ENCODE measurements at regions not wholly inside any gene's neighbourhood (a gene's known extent, or its start where the extent isn't known, plus 50 kb on each side); places are given as distances from the start of the nearest gene placed in this dataset.

DNA sequence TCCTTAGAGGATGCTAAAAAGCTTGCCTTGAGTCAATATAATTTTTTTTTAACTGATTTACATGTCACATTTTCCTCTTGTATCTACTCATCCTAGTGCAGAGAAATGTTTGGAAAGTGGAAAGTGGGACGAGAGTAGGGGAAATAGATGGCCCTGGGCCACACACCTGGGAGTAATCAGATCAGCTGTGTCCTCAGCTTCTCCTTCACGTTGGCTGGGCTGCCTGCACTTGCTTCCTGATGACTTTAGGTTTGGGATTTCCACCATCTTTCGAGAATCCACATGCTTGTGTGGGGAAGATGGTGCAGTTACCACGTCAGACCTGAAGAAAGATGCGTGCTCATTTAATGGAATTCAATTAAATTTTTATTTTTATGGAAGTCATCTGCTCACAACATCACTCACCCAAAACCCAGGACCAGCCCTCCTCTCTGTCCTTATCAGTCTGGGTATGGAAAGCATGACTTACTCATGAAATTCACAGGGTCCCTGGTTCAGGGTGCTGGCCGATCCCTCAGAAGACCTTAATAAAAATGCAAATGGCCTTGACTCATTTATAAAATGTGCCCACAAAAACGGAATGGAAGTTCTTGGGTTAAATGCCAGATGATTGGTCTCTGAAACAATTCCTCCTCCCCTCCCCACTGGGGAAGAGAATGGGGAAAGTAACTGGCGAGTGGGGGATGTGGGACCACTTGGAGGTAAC, 74.5 kb upstream of the TIAM2 start:
- H3K27ac ChIP-seq (ENCODE audit: low read depth in 1 of 2, low read length in 2 of 2), result no peak overlapping the region
- WGBS, result 93% methylated on average over 8 of the region's 8 CpGs
- no peak overlapping the region for H3K4me3 ChIP-seq (ENCODE audit: low read depth in 1 of 3, low read length in 3 of 3)
- no peaks in the 10 kb centered on the region for H3K36me3 ChIP-seq (ENCODE audit: control insufficient read depth in 4 of 4, insufficient read depth in 3 of 4, low read depth in 1 of 4, low read length in 3 of 4)
- no peaks in the 10 kb centered on the region for H3K9me3 ChIP-seq (ENCODE audit: control insufficient read depth in 4 of 4, low read length in 3 of 4)
- no peak for TF ChIP-seq FOXA1 (IDR thresholded peaks at IDR 0.05)
- no peak for TF ChIP-seq RXRA (IDR thresholded peaks at IDR 0.05)
- no peak for TF ChIP-seq YY1 (IDR thresholded peaks at IDR 0.05)
- TF ChIP-seq, protein P1, sequence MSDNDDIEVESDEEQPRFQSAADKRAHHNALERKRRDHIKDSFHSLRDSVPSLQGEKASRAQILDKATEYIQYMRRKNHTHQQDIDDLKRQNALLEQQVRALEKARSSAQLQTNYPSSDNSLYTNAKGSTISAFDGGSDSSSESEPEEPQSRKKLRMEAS (IDR thresholded peaks at IDR 0.05), result no peak
- TF ChIP-seq, protein P2, sequence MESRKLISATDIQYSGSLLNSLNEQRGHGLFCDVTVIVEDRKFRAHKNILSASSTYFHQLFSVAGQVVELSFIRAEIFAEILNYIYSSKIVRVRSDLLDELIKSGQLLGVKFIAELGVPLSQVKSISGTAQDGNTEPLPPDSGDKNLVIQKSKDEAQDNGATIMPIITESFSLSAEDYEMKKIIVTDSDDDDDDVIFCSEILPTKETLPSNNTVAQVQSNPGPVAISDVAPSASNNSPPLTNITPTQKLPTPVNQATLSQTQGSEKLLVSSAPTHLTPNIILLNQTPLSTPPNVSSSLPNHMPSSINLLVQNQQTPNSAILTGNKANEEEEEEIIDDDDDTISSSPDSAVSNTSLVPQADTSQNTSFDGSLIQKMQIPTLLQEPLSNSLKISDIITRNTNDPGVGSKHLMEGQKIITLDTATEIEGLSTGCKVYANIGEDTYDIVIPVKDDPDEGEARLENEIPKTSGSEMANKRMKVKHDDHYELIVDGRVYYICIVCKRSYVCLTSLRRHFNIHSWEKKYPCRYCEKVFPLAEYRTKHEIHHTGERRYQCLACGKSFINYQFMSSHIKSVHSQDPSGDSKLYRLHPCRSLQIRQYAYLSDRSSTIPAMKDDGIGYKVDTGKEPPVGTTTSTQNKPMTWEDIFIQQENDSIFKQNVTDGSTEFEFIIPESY (IDR thresholded peaks at IDR 0.05), result no peak
- TF ChIP-seq SP1 (IDR thresholded peaks at IDR 0.05), result no peak
- TF ChIP-seq RAD21 (IDR thresholded peaks at IDR 0.05), result no peak
- no peak for TF ChIP-seq FOXA2 (IDR thresholded peaks at IDR 0.05)
- TF ChIP-seq HNF4A (conservative IDR thresholded peaks at IDR 0.05), result no peak
- TF ChIP-seq, protein P3, sequence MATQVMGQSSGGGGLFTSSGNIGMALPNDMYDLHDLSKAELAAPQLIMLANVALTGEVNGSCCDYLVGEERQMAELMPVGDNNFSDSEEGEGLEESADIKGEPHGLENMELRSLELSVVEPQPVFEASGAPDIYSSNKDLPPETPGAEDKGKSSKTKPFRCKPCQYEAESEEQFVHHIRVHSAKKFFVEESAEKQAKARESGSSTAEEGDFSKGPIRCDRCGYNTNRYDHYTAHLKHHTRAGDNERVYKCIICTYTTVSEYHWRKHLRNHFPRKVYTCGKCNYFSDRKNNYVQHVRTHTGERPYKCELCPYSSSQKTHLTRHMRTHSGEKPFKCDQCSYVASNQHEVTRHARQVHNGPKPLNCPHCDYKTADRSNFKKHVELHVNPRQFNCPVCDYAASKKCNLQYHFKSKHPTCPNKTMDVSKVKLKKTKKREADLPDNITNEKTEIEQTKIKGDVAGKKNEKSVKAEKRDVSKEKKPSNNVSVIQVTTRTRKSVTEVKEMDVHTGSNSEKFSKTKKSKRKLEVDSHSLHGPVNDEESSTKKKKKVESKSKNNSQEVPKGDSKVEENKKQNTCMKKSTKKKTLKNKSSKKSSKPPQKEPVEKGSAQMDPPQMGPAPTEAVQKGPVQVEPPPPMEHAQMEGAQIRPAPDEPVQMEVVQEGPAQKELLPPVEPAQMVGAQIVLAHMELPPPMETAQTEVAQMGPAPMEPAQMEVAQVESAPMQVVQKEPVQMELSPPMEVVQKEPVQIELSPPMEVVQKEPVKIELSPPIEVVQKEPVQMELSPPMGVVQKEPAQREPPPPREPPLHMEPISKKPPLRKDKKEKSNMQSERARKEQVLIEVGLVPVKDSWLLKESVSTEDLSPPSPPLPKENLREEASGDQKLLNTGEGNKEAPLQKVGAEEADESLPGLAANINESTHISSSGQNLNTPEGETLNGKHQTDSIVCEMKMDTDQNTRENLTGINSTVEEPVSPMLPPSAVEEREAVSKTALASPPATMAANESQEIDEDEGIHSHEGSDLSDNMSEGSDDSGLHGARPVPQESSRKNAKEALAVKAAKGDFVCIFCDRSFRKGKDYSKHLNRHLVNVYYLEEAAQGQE (IDR thresholded peaks at IDR 0.05), result no peak
- TF ChIP-seq, protein P4, sequence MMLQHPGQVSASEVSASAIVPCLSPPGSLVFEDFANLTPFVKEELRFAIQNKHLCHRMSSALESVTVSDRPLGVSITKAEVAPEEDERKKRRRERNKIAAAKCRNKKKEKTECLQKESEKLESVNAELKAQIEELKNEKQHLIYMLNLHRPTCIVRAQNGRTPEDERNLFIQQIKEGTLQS (IDR thresholded peaks at IDR 0.05), result no peak
- TF ChIP-seq HNF4G (IDR thresholded peaks at IDR 0.05), result no peak
- TF ChIP-seq EGR1 (IDR thresholded peaks at IDR 0.05; ENCODE audit: low read depth in 2 of 2), result no peak
- no peak for DNase-seq (ENCODE audit: low spot score)
- H3K4me1 ChIP-seq (ENCODE audit: control insufficient read depth in 4 of 4, insufficient read depth in 4 of 4, low read length in 3 of 4), result no peaks in the 10 kb centered on the region
- no peaks in the 10 kb centered on the region for H3K27me3 ChIP-seq (ENCODE audit: control insufficient read depth in 4 of 4, insufficient read depth in 4 of 4, low read length in 3 of 4)
- H3K9ac ChIP-seq (ENCODE audit: low read depth in 1 of 2, low read length in 2 of 2), result no peak overlapping the region

DNA sequence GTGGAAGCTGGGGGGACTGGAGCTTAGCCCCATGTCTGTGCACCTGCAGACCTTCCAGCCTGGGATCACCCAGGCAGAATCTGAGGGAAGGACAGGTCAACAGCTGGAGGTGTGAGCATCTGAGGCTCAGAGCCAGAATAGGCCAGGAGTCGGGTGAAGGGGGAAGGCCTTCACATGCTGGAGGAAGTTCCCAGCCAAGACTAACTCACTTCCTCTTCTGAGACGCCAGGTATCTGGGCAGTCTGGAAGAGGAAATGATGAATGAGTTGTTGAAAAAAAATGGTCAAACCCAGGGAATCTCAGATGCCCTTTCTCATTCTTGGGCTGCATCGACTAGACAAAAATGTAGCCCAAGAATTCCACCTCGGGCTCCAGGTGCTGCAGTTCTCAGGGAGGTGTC, 73.6 kb upstream of the TIAM2 start:
- Histone ChIP-seq H3K4me1 (ENCODE audit: control insufficient read depth in 4 of 4, insufficient read depth in 4 of 4, low read length in 3 of 4) (no peaks in the 10 kb centered on the region), H3K9ac (ENCODE audit: low read depth in 1 of 2, low read length in 2 of 2) (no peak overlapping the region), H3K4me3 (ENCODE audit: low read depth in 1 of 3, low read length in 3 of 3) (no peak overlapping the region), H3K36me3 (ENCODE audit: control insufficient read depth in 4 of 4, insufficient read depth in 3 of 4, low read depth in 1 of 4, low read length in 3 of 4) (no peaks in the 10 kb centered on the region), H3K27me3 (ENCODE audit: control insufficient read depth in 4 of 4, insufficient read depth in 4 of 4, low read length in 3 of 4) (no peaks in the 10 kb centered on the region), H3K27ac (ENCODE audit: low read depth in 1 of 2, low read length in 2 of 2) (no peak overlapping the region), H3K9me3 (ENCODE audit: control insufficient read depth in 4 of 4, low read length in 3 of 4) (no peaks in the 10 kb centered on the region)
- 77% methylated on average over 4 of the region's 4 CpGs for WGBS
- DNase-seq (ENCODE audit: low spot score), result no peak
- TF ChIP-seq YY1 (IDR thresholded peaks at IDR 0.05) (no peak), EGR1 (IDR thresholded peaks at IDR 0.05; ENCODE audit: low read depth in 2 of 2) (no peak), TAF1 (conservative IDR thresholded peaks at IDR 0.05) (no peak), JUND (IDR thresholded peaks at IDR 0.05) (no peak), FOXA1 (IDR thresholded peaks at IDR 0.05) (no peak), NR2F2 (IDR thresholded peaks at IDR 0.05) (no peak), HNF4A (conservative IDR thresholded peaks at IDR 0.05) (no peak), GABPA (IDR thresholded peaks at IDR 0.05 in 1 of 2, conservative IDR thresholded peaks at IDR 0.05 in 1 of 2) (no peak), SP1 (IDR thresholded peaks at IDR 0.05) (no peak), HNF4G (IDR thresholded peaks at IDR 0.05) (no peak), RXRA (IDR thresholded peaks at IDR 0.05) (no peak)
- TF ChIP-seq, protein P5, sequence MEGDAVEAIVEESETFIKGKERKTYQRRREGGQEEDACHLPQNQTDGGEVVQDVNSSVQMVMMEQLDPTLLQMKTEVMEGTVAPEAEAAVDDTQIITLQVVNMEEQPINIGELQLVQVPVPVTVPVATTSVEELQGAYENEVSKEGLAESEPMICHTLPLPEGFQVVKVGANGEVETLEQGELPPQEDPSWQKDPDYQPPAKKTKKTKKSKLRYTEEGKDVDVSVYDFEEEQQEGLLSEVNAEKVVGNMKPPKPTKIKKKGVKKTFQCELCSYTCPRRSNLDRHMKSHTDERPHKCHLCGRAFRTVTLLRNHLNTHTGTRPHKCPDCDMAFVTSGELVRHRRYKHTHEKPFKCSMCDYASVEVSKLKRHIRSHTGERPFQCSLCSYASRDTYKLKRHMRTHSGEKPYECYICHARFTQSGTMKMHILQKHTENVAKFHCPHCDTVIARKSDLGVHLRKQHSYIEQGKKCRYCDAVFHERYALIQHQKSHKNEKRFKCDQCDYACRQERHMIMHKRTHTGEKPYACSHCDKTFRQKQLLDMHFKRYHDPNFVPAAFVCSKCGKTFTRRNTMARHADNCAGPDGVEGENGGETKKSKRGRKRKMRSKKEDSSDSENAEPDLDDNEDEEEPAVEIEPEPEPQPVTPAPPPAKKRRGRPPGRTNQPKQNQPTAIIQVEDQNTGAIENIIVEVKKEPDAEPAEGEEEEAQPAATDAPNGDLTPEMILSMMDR (IDR thresholded peaks at IDR 0.05; ENCODE audit: low read depth, low read length, missing input control), result no peak
- TF ChIP-seq, protein P2 (IDR thresholded peaks at IDR 0.05), result no peak
- TF ChIP-seq, protein P3 (IDR thresholded peaks at IDR 0.05), result no peak
